ENCODE measurements at regions not wholly inside any gene's neighbourhood (a gene's known extent, or its start where the extent isn't known, plus 50 kb on each side); places are given as distances from the start of the nearest gene placed in this dataset.

DNA sequence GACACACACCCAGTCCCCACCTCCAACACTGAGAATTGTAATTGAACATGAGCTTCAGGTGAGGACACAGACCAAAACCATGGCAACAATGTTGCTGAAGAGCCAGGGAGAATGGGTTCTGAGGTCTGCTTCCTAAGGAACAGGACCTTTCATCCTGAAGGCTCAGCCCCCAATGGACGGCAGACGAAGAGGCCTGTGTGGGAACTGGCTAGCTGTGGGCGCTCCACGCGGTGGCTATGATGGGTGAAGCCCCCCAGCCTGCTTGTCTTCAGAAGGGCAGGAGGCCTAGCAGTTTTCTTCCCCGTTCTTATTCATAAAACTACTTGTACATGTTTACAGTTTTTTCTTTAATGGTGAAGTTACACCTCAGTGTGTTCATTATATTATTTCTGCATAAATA is 136.1 kb upstream of the SPACA7 start:
- Histone ChIP-seq H2BK5ac (ENCODE audit: low read depth, low read length) (no peak overlapping the region), H4K5ac (ENCODE audit: insufficient read length, low read depth, low read length) (no peak overlapping the region), H3K14ac (ENCODE audit: insufficient read length) (no peak overlapping the region), H3K23ac (ENCODE audit: insufficient read length) (no peak overlapping the region), H2AFZ (ENCODE audit: low read length) (no peak overlapping the region), H3K9me3 (ENCODE audit: insufficient read depth in 2 of 2, low read depth in 1 of 2, low read length in 1 of 2) (peaks cover 4 to 17% of the 10 kb centered on the region in 2 experiments; a peak in 2 of 4 replicates), H3K23me2 (ENCODE audit: low read depth, low read length) (no peaks in the 10 kb centered on the region), H2BK120ac (replicated peaks; ENCODE audit: low read depth, low read length) (no peak overlapping the region), H3K56ac (replicated peaks; ENCODE audit: insufficient read length, low read depth, low read length) (no peak overlapping the region), H3K79me1 (ENCODE audit: low read depth, low read length) (no peaks in the 10 kb centered on the region), H2BK15ac (ENCODE audit: low read length) (no peak overlapping the region), H3K18ac (ENCODE audit: extremely low read depth, low read length) (no peak overlapping the region), H4K91ac (replicated peaks; ENCODE audit: insufficient read length, low read length) (no peak overlapping the region), H3K4ac (replicated peaks; ENCODE audit: insufficient read length, low read depth, low read length) (no peak overlapping the region), H3K4me3 (ENCODE audit: extremely low read depth in 1 of 4, insufficient read depth in 2 of 4, low read depth in 3 of 4, low read length in 4 of 4) (no peak overlapping the region), H3K36me3 (ENCODE audit: control insufficient read depth in 2 of 4, insufficient read depth in 4 of 4, low read length in 3 of 4) (no peaks in the 10 kb centered on the region), H3K27ac (ENCODE audit: low read depth, low read length) (no peak overlapping the region), H3K79me2 (ENCODE audit: control insufficient read depth in 1 of 2, insufficient read depth in 2 of 2, low read length in 2 of 2) (no peaks in the 10 kb centered on the region), H3K27me3 (replicated peaks in 1 of 4; ENCODE audit: control insufficient read depth in 3 of 4, extremely low read depth in 1 of 4, insufficient read depth in 3 of 4, low read length in 3 of 4) (no peaks in the 10 kb centered on the region; a peak in 1 of 7 replicates), H2AK5ac (ENCODE audit: low read depth, low read length) (no peak overlapping the region), H3K9ac (replicated peaks in 1 of 4; ENCODE audit: extremely low read depth in 1 of 4, low read depth in 3 of 4, low read length in 3 of 4) (no peak overlapping the region), H2BK12ac (ENCODE audit: low read depth, low read length) (no peak overlapping the region), H3K4me2 (ENCODE audit: insufficient read depth in 1 of 2, low read depth in 2 of 2, low read length in 2 of 2) (no peak overlapping the region), H4K20me1 (replicated peaks in 1 of 2; ENCODE audit: control insufficient read depth in 1 of 2, insufficient read depth in 2 of 2, low read length in 2 of 2) (no peaks in the 10 kb centered on the region), H4K8ac (ENCODE audit: extremely low read depth, insufficient read depth, low read length) (no peak overlapping the region), H3K4me1 (replicated peaks in 1 of 4; ENCODE audit: control insufficient read depth in 3 of 4, insufficient read depth in 4 of 4, low read length in 3 of 4) (no peaks in the 10 kb centered on the region), H2BK20ac (ENCODE audit: low read length) (no peak overlapping the region)
- FAIRE-seq (no peak), DNase-seq (ENCODE audit: low read depth in 1 of 2, low spot score in 2 of 2) (no peak)
- POLR2A ChIA-PET (ENCODE audit: partially characterized antibody), result no interaction called here
- 79% methylated on average over 6 of the region's 6 CpGs; no CpG with 5 or more reads in 1 of the 2 experiments for WGBS, 2 experiments (ENCODE audit: extremely low coverage in 1 of 2, insufficient coverage in 1 of 2, insufficient read length in 1 of 2, insufficient replicate concordance in 2 of 2, low coverage in 1 of 2, low lambda C conversion rate in 2 of 2, missing lambda C conversion rate in 1 of 2)
- TF ChIP-seq SP4 (IDR thresholded peaks at IDR 0.05; ENCODE audit: low read length), result no peak
- no peak for TF ChIP-seq BACH1 (IDR thresholded peaks at IDR 0.05; ENCODE audit: low read length)
- CTCF ChIA-PET (ENCODE audit: partially characterized antibody), result interaction anchor here (1.0 to 2.4 kb wide), 3 partner anchors 8 to 179 kb away, joined by 3 to 5 read pairs (median 3); no protein-coding TSS in a partner anchor
